Thoracic aorta (tissue), 2 donors: ENCODE measurements at regions not wholly inside any gene's neighbourhood (a gene's known extent, or its start where the extent isn't known, plus 50 kb on each side); places are given as distances from the start of the nearest gene placed in this dataset.
"Not testable (repeated sequence)": the region's sequence is repeated elsewhere in the genome, so short reads cannot be mapped to it uniquely, and the experiment has no call there.

Source experiments
- ATAC-seq: fragments of 150-250 bp; one replicate; pipeline ENCODE4 v1.8.0; 2017; ENCODE audit warnings: low read depth; ENCODE audit not compliant: insufficient number of reproducible peaks, low FRiP score
- DNase-seq: peaks from one replicate; pipeline ENCODE4 v3.0.0-alpha.2; 2020; ENCODE audit warnings: low spot score
- H3K27ac ChIP-seq, 2 donors: fragments of 200-600 bp; sonication (generic); 1 replicate in 1 of 2; 2 replicates in 1 of 2; pipeline ENCODE4 v1.5.1; 2016; ENCODE audit warnings: mild to moderate bottlenecking in 2 of 2, moderate library complexity in 2 of 2
- H3K27me3 ChIP-seq: fragments of 200-600 bp; sonication (generic); replicated peaks from 2 replicates; pipeline ENCODE4 v1.6.0; 2016; ENCODE audit warnings: mild to moderate bottlenecking; ENCODE audit not compliant: insufficient read depth
- H3K36me3 ChIP-seq: fragments of 200-600 bp; sonication (generic); one replicate; pipeline ENCODE4 v1.5.1; 2016
- H3K4me1 ChIP-seq, 2 donors: fragments of 200-600 bp; sonication (generic); 1 replicate in 1 of 2; 2 replicates in 1 of 2; pipeline versions ENCODE4 v1.5.1 to v1.6.0; 2016; ENCODE audit warnings: low read depth in 2 of 2, mild to moderate bottlenecking in 1 of 2; ENCODE audit not compliant: control insufficient read depth in 1 of 2
- H3K4me3 ChIP-seq: fragments of 200-600 bp; sonication (generic); 2 replicates; pipeline ENCODE4 v1.5.1; 2016; ENCODE audit warnings: mild to moderate bottlenecking
- H3K9me3 ChIP-seq: fragments of 200-600 bp; sonication (generic); 2 replicates; pipeline ENCODE4 v1.5.1; 2016
- TF ChIP-seq, protein P1 (sequence below): fragments of 200-600 bp; sonication (generic); IDR thresholded peaks from one replicate; pipeline ENCODE4 v1.5.1; 2019; ENCODE audit warnings: antibody characterized with exemption

DNA sequence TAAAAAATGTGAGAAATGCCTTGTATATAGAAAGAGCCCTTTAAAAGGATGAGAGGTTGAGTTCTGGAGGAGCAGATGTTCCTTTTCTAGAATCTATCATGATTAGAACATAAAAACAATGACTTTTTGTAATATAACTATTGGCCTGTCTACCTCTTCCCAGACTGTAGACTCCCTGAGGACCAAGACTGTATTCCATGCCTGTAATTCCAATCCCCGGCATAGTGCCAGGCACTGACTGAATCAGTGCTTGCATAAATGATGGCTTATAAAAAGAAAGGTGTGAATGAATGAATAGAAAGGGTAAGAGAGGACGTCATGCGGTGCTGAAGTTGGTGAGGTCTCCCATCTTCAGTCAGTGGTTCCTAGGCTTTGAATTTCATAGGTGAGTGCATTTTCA, 92.6 kb upstream of the GDNF start:
- Histone ChIP-seq H3K27ac (no peak overlapping the region), H3K4me3 (no peak overlapping the region), H3K9me3 (no peaks in the 10 kb centered on the region), H3K36me3 (no peaks in the 10 kb centered on the region), H3K4me1 (no peaks in the 10 kb centered on the region), H3K27me3 (no peaks in the 10 kb centered on the region)
- DNase-seq (no peak), ATAC-seq (no peak)
- TF ChIP-seq, protein P1, sequence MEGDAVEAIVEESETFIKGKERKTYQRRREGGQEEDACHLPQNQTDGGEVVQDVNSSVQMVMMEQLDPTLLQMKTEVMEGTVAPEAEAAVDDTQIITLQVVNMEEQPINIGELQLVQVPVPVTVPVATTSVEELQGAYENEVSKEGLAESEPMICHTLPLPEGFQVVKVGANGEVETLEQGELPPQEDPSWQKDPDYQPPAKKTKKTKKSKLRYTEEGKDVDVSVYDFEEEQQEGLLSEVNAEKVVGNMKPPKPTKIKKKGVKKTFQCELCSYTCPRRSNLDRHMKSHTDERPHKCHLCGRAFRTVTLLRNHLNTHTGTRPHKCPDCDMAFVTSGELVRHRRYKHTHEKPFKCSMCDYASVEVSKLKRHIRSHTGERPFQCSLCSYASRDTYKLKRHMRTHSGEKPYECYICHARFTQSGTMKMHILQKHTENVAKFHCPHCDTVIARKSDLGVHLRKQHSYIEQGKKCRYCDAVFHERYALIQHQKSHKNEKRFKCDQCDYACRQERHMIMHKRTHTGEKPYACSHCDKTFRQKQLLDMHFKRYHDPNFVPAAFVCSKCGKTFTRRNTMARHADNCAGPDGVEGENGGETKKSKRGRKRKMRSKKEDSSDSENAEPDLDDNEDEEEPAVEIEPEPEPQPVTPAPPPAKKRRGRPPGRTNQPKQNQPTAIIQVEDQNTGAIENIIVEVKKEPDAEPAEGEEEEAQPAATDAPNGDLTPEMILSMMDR = no peak

DNA sequence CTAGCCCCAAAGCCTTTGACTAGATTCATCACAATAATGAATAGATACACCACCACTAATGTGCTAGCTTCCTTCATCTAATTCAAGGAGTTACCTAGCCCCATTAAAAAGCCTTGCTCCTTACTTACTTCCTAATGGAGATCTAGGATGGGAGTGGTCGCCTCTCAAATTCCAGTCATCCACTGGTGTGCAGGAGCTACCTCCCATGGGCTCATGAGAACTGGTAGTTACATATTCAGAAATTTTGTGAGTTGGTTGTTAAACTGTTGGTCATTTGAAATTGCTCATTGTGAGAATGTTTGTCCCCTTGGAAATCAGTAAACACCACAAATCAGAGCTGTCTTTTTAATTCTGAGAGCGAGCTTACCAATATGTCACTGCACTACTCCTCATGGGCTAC, 91.7 kb upstream of the GDNF start:
- TF ChIP-seq, protein P1 = no peak
- Histone ChIP-seq H3K27me3 (no peaks in the 10 kb centered on the region), H3K27ac (no peak overlapping the region), H3K4me1 (no peaks in the 10 kb centered on the region), H3K9me3 (no peaks in the 10 kb centered on the region), H3K4me3 (no peak overlapping the region), H3K36me3 (no peaks in the 10 kb centered on the region)
- no peak for DNase-seq
- no peak for ATAC-seq

DNA sequence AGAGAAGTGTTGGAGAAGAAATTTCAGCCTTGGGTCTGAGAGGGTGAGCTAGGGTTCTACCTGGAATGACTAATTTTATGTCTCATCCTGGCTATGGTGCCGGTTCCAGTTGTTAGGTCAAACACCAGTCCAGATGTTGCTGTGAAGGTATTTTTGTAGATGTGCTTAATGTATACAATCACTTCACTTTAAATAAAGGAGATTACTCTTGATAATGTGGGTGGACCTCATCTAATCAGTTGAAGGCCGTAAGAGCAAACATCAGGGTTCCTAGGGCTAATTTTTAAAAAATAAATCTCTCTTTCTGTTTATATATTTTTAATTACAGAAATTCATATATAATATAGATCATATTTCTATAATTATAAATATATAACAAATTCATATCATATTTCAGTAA, 90.5 kb upstream of the GDNF start:
- ATAC-seq = no peak
- TF ChIP-seq, protein P1 = no peak
- no peaks in the 10 kb centered on the region for H3K27me3 ChIP-seq

DNA sequence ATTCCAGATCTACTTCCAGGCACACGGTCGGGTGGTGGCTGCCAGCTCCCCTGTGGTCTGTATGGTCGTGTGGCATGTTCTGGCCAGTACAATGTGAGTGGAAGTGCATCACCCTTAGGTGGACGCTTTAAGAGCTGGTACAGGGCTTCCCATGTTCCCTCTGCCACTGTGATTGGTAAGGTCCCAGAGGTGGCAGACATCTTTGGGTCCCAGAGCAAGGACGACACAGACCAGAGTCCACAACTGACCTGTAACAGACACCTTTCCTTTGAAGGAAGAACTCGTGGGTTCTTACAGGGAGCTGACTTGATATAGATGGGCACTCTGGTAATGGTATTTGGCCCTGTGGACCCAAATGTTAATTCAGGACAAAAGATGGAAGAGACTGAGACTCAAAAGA, 90.0 kb upstream of the GDNF start:
- no peak overlapping the region for H3K27ac ChIP-seq
- TF ChIP-seq, protein P1 = no peak
- H3K36me3 ChIP-seq = no peaks in the 10 kb centered on the region
- ATAC-seq (no peak), DNase-seq (no peak)
- H3K9me3 ChIP-seq = no peaks in the 10 kb centered on the region
- no peaks in the 10 kb centered on the region for H3K27me3 ChIP-seq
- no peaks in the 10 kb centered on the region for H3K4me1 ChIP-seq
- H3K4me3 ChIP-seq = no peak overlapping the region

More for the DNA sequence above, 90.5 kb upstream of the GDNF start:
- Histone ChIP-seq H3K4me1 (no peaks in the 10 kb centered on the region), H3K4me3 (no peak overlapping the region), H3K27ac (no peak overlapping the region), H3K36me3 (no peaks in the 10 kb centered on the region), H3K9me3 (no peaks in the 10 kb centered on the region)
- no peak for DNase-seq

DNA sequence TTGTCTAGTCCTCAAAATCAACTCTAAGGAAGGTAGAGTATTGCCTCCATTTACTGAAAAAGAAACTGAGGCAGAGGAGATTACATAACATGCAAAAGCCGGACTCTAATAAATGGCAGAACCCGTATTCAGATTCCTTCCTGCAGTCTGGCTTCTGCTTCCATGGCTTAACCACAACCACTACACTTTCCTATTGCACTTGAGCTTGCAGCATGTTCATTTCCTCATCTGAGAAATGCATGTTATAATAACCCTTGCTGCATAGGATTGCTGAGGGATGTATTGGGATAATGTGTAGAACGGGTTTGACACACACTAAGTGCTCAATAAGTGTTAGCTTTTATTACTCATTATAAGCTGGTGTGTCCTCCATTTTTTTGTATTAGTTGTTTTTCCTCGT, 87.9 kb upstream of the GDNF start:
- not testable (repeated sequence) for DNase-seq, H3K4me1 ChIP-seq, H3K4me3 ChIP-seq, H3K27me3 ChIP-seq, H3K9me3 ChIP-seq, H3K27ac ChIP-seq, ATAC-seq, H3K36me3 ChIP-seq

DNA sequence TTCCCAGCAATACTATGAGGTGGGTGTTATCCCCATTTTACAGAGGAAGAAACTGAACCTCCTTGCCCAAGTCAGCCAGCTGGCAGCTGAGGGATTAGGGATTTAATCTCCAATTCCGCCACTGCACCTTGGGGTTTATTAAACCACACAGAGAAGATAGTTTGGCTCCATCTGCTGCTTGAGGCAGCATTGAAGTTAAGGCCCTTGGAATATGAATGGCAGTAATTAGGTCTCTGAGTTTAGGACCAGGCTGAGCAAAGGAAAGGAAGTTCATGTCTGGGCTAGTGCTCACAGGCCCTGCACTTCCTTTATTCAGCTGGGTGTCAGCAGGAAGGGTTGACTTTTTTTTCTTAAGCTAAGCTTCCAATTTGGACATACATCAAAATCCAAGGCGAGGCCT, 86.9 kb upstream of the GDNF start:
- TF ChIP-seq, protein P1 = no peak
- no peak overlapping the region for H3K4me3 ChIP-seq
- no peak for ATAC-seq
- no peak overlapping the region for H3K27ac ChIP-seq
- no peaks in the 10 kb centered on the region for H3K27me3 ChIP-seq
- H3K4me1 ChIP-seq = no peaks in the 10 kb centered on the region
- H3K36me3 ChIP-seq = no peaks in the 10 kb centered on the region
- H3K9me3 ChIP-seq = no peaks in the 10 kb centered on the region
- DNase-seq = no peak
